Testis (tissue), 2 donors: ENCODE measurements at regions not wholly inside any gene's neighbourhood (a gene's known extent, or its start where the extent isn't known, plus 50 kb on each side); places are given as distances from the start of the nearest gene placed in this dataset.

Experiments used
- DNase-seq: peaks from one replicate; pipeline ENCODE4 v3.0.0-alpha.2; 2019
- H3K27ac ChIP-seq, 2 donors: fragments of 200-600 bp; sonication (generic); one replicate each; pipeline ENCODE4 v1.5.1; 2019
- H3K27me3 ChIP-seq: fragments of 200-600 bp; sonication (generic); one replicate; pipeline ENCODE4 v1.5.1; 2019
- H3K36me3 ChIP-seq: fragments of 200-600 bp; sonication (generic); one replicate; pipeline ENCODE4 v1.5.1; 2017; ENCODE audit warnings: low read depth; ENCODE audit errors: missing control alignments
- H3K4me1 ChIP-seq: fragments of 200-600 bp; sonication (generic); one replicate; pipeline ENCODE4 v1.5.1; 2019
- H3K4me3 ChIP-seq, 2 donors: fragments of 200-600 bp; sonication (generic); one replicate each; pipeline ENCODE4 v1.5.1; 2017 to 2019
- H3K9me3 ChIP-seq: fragments of 200-600 bp; sonication (generic); one replicate; pipeline ENCODE4 v1.5.1; 2017
- CTCF ChIP-seq, 3 experiments: fragments of 450-650 bp in 2 of 3; fragments of 200-600 bp in 1 of 3; sonication (generic) in 1 of 3; IDR thresholded peaks; one replicate each; pipeline ENCODE4 v1.5.1; 2016 to 2019; ENCODE audit warnings: antibody characterized with exemption in 3 of 3, mild to moderate bottlenecking in 2 of 3, moderate library complexity in 1 of 3
- POLR2A ChIP-seq: fragments of 450-650 bp; IDR thresholded peaks from one replicate; pipeline ENCODE4 v1.6.1; 2017; ENCODE audit warnings: antibody characterized with exemption, mild to moderate bottlenecking, moderate library complexity
- WGBS, 2 donors: methylation state at CpG; one replicate each; pipeline ENCODE4 v1.1.5; 2018; 5-methylcytosine and 5-hydroxymethylcytosine counted together
- intact Hi-C: fragments of 100-400 bp; cut with DNase I; formaldehyde crosslinking; loops from one replicate; pipeline ENCODE4 v1.15.1; 2023; ENCODE audit warnings: low total_unique reads

GRCh38 chrX:13144927-13145655 lies 100.7 kb upstream of the FAM9C start:
- TF ChIP-seq POLR2A = no peak
- TF ChIP-seq CTCF (IDR thresholded peaks at IDR 0.05) = no peak
- H3K4me3 ChIP-seq = no peak overlapping the region
- no peaks in the 10 kb centered on the region for H3K4me1 ChIP-seq
- intact Hi-C loops = no loop called here
- no peaks in the 10 kb centered on the region for H3K36me3 ChIP-seq
- DNase-seq = no peak
- H3K27me3 ChIP-seq = no peaks in the 10 kb centered on the region
- 100% methylated on average over 1 of the region's 1 CpG for WGBS, 2 donors
- H3K9me3 ChIP-seq = no peaks in the 10 kb centered on the region
- H3K27ac ChIP-seq = no peak overlapping the region

DNA sequence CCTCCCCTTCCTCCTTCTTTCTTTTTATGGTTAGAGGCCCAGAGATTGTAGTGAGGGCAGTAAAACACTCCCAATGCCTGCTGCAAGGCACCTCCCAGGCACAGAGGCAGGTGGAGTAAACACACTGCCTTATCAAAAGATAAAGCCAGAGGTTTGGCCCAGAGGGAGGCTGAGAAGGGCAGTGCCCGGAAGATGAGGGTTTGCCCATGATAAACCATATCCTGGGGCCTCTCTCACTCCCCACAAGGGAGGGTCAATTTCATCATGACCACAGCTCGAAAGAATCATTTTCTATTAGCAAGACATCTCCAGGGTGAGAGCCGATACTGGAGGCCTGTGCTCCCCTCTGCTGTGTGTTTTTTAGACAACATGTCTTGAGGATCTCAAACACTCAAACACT lies 98.5 kb upstream of the FAM9C start:
- Histone ChIP-seq H3K4me1 (no peaks in the 10 kb centered on the region), H3K27me3 (no peaks in the 10 kb centered on the region), H3K9me3 (no peaks in the 10 kb centered on the region), H3K4me3 (no peak overlapping the region), H3K36me3 (no peaks in the 10 kb centered on the region), H3K27ac (no peak overlapping the region)
- intact Hi-C loops = no loop called here
- no peak for DNase-seq
- TF ChIP-seq POLR2A (no peak), CTCF (IDR thresholded peaks at IDR 0.05) (no peak)
- WGBS, 2 donors = 70% methylated on average over 3 of the region's 3 CpGs

GRCh38 chrX:13140007-13140406 lies 95.6 kb upstream of the FAM9C start:
- WGBS, 2 donors = 96% methylated on average over 5 of the region's 5 CpGs; no CpG with 5 or more reads in 1 of the 2 donors
- no peaks in the 10 kb centered on the region for H3K4me1 ChIP-seq
- H3K4me3 ChIP-seq = no peak overlapping the region
- intact Hi-C loops = no loop called here
- no peaks in the 10 kb centered on the region for H3K36me3 ChIP-seq
- H3K27me3 ChIP-seq = no peaks in the 10 kb centered on the region
- DNase-seq = no peak
- H3K27ac ChIP-seq = no peak overlapping the region
- no peak for TF ChIP-seq CTCF (IDR thresholded peaks at IDR 0.05)
- TF ChIP-seq POLR2A = no peak
- H3K9me3 ChIP-seq = no peaks in the 10 kb centered on the region

- no peaks in the 10 kb centered on the region for H3K4me1 ChIP-seq
- TF ChIP-seq CTCF (IDR thresholded peaks at IDR 0.05) = no peak
- no peak for TF ChIP-seq POLR2A
- no peaks in the 10 kb centered on the region for H3K9me3 ChIP-seq
- H3K36me3 ChIP-seq = no peaks in the 10 kb centered on the region
- H3K27ac ChIP-seq = no peak overlapping the region
- whole genome bisulfite sequencing, 2 donors = 80 to 92% methylated on average over 3 of the region's 3 CpGs
- intact Hi-C loops = no loop called here
- no peak overlapping the region for H3K4me3 ChIP-seq
- H3K27me3 ChIP-seq = no peaks in the 10 kb centered on the region
- no peak for DNase-seq
Observed at GRCh38 chrX:13131396-13132137, 87.1 kb upstream of the FAM9C start.
